GM23338 (cell line): ENCODE measurements at regions not wholly inside any gene's neighbourhood (a gene's known extent, or its start where the extent isn't known, plus 50 kb on each side); places are given as distances from the start of the nearest gene placed in this dataset.

Source experiments
- ATAC-seq: fragments of 200-7000 bp; cut with Tn5 transposase; 3 replicates; pipeline ENCODE4 v1.9.1; 2020
- DNase-seq: peaks from one replicate; pipeline ENCODE4 v3.0.0-alpha.2; 2015; ENCODE audit warnings: low spot score
- H2AFZ ChIP-seq: fragments of 200-600 bp; sonication (generic); 2 replicates; pipeline ENCODE4 v1.8.0; 2016; ENCODE audit warnings: antibody characterized with exemption, mild to moderate bottlenecking, moderate library complexity
- H3F3A ChIP-seq: fragments of 200-600 bp; sonication (generic); replicated peaks from 2 replicates; pipeline ENCODE4 v1.8.0; 2017; ENCODE audit warnings: antibody characterized with exemption, mixed run types, low read depth
- H3K27ac ChIP-seq: fragments of 200-600 bp; sonication (generic); 2 replicates; pipeline ENCODE4 v1.6.1; 2016; ENCODE audit warnings: low read depth
- H3K27me3 ChIP-seq: fragments of 200-600 bp; sonication (generic); 2 replicates; pipeline ENCODE4 v1.8.0; 2016; ENCODE audit warnings: mild to moderate bottlenecking, mixed run types, moderate library complexity; ENCODE audit not compliant: insufficient read depth
- H3K36me3 ChIP-seq: fragments of 200-600 bp; sonication (generic); 2 replicates; pipeline ENCODE4 v1.8.0; 2016; ENCODE audit warnings: mild to moderate bottlenecking; ENCODE audit not compliant: insufficient read depth
- H3K4me1 ChIP-seq: fragments of 200-600 bp; sonication (generic); 2 replicates; pipeline ENCODE4 v1.8.0; 2016; ENCODE audit warnings: mild to moderate bottlenecking, moderate library complexity; ENCODE audit not compliant: insufficient read depth
- H3K4me2 ChIP-seq: fragments of 200-600 bp; sonication (generic); 2 replicates; pipeline ENCODE4 v1.7.1; 2017; ENCODE audit warnings: mixed run types
- H3K4me3 ChIP-seq: fragments of 200-600 bp; sonication (generic); 2 replicates; pipeline ENCODE4 v1.6.1; 2016; ENCODE audit warnings: mixed run types
- H3K79me2 ChIP-seq: fragments of 200-600 bp; sonication (generic); replicated peaks from 2 replicates; pipeline ENCODE4 v1.8.0; 2017; ENCODE audit warnings: mild to moderate bottlenecking; ENCODE audit not compliant: insufficient read depth
- H3K9me2 ChIP-seq: fragments of 200-600 bp; sonication (generic); 2 replicates; pipeline ENCODE4 v1.8.0; 2017; ENCODE audit not compliant: insufficient read depth
- H4K20me1 ChIP-seq: fragments of 200-600 bp; sonication (generic); replicated peaks from 2 replicates; pipeline ENCODE4 v1.8.0; 2017; ENCODE audit warnings: mild to moderate bottlenecking; ENCODE audit not compliant: insufficient read depth
- H3K27ac Mint-ChIP-seq: 2 replicates; pipeline ENCODE4 v1.8.0; 2020; ENCODE audit warnings: inconsistent platforms, mild to moderate bottlenecking, moderate library complexity, mixed read lengths
- H3K27me3 Mint-ChIP-seq: 3 replicates; pipeline ENCODE4 v1.8.0; 2022; ENCODE audit warnings: low read depth, mild to moderate bottlenecking, moderate library complexity, mixed read lengths, inconsistent platforms; ENCODE audit not compliant: insufficient read depth, poor library complexity
- H3K36me3 Mint-ChIP-seq: 3 replicates; pipeline ENCODE4 v1.8.0; 2021; ENCODE audit warnings: low read depth, mild to moderate bottlenecking, inconsistent platforms, moderate library complexity, mixed read lengths
- H3K4me1 Mint-ChIP-seq: 3 replicates; pipeline ENCODE4 v1.8.0; 2020; ENCODE audit warnings: mild to moderate bottlenecking, inconsistent platforms, mixed read lengths
- H3K4me3 Mint-ChIP-seq: 3 replicates; pipeline ENCODE4 v1.8.0; 2021; ENCODE audit warnings: moderate library complexity, mild to moderate bottlenecking, inconsistent platforms, mixed read lengths
- H3K9me3 Mint-ChIP-seq: 3 replicates; pipeline ENCODE4 v1.8.0; 2020; ENCODE audit warnings: moderate library complexity, mild to moderate bottlenecking, inconsistent platforms, mixed read lengths
- CREB1 ChIP-seq: fragments of 250-450 bp; sonication (Bioruptor Pico); IDR thresholded peaks from 2 replicates; pipeline ENCODE4 v1.5.0; 2020; ENCODE audit warnings: low read depth, mild to moderate bottlenecking, moderate library complexity
- CTCF ChIP-seq, 2 experiments: fragments of 200-600 bp in 1 of 2; sonication (generic) in 1 of 2; conservative IDR thresholded peaks; 2 replicates each; pipeline versions ENCODE4 v1.5.1 to v1.6.1; 2016 to 2017; ENCODE audit warnings: antibody characterized with exemption in 2 of 2, low read depth in 2 of 2, mild to moderate bottlenecking in 2 of 2, moderate library complexity in 1 of 2
- ETS1 ChIP-seq: IDR thresholded peaks from 2 replicates; pipeline ENCODE4 v1.6.1; 2016; ENCODE audit warnings: antibody characterized with exemption
- EZH2 ChIP-seq: fragments of 200-600 bp; sonication (generic); IDR thresholded peaks from one replicate; pipeline ENCODE4 v1.8.0; 2017; ENCODE audit warnings: antibody characterized with exemption, mild to moderate bottlenecking, low read depth; ENCODE audit not compliant: unreplicated experiment
- EZH2phosphoT487 ChIP-seq: fragments of 200-600 bp; sonication (generic); IDR thresholded peaks from one replicate; pipeline ENCODE4 v1.8.1; 2018; ENCODE audit warnings: antibody characterized with exemption; ENCODE audit not compliant: unreplicated experiment
- JUNB ChIP-seq: IDR thresholded peaks from one replicate; pipeline ENCODE4 v1.6.1; 2016; ENCODE audit warnings: antibody characterized with exemption; ENCODE audit not compliant: unreplicated experiment
- NANOG ChIP-seq: IDR thresholded peaks from 2 replicates; pipeline ENCODE4 v1.6.1; 2016; ENCODE audit warnings: antibody characterized with exemption, borderline replicate concordance
- POLR2AphosphoS5 ChIP-seq: IDR thresholded peaks from 2 replicates; pipeline ENCODE4 v1.6.1; 2016; ENCODE audit warnings: antibody characterized with exemption, low read depth
- REST ChIP-seq: IDR thresholded peaks from one replicate; pipeline ENCODE4 v1.6.1; 2018; ENCODE audit warnings: antibody characterized with exemption; ENCODE audit not compliant: unreplicated experiment
- STAT1 ChIP-seq: IDR thresholded peaks from one replicate; pipeline ENCODE4 v1.6.1; 2016; ENCODE audit warnings: antibody characterized with exemption; ENCODE audit not compliant: unreplicated experiment
- ZNF114 ChIP-seq: fragments of 250-450 bp; sonication (Bioruptor Pico); IDR thresholded peaks from 2 replicates; pipeline ENCODE4 v1.5.0; 2020; ENCODE audit warnings: mild to moderate bottlenecking, moderate library complexity
- ZNF331 ChIP-seq: fragments of 250-450 bp; sonication (Bioruptor Pico); IDR thresholded peaks from 2 replicates; pipeline ENCODE4 v1.5.0; 2020; ENCODE audit warnings: low read depth, mild to moderate bottlenecking, moderate library complexity
- ZNF462 ChIP-seq: fragments of 250-450 bp; sonication (Bioruptor Pico); IDR thresholded peaks from 2 replicates; pipeline ENCODE4 v1.5.0; 2020; ENCODE audit warnings: mild to moderate bottlenecking, moderate library complexity

GRCh38 chr16:82518811-82519210, 108.0 kb upstream of the CDH13 start:
- TF ChIP-seq ZNF462 (CRISPR knock-in tag) (no peak), EZH2 (no peak), CREB1 (CRISPR knock-in tag) (no peak), ZNF331 (CRISPR knock-in tag) (no peak), CTCF (conservative IDR thresholded peaks at IDR 0.05; ENCODE audit: low read depth in 2 of 2) (no peak), ZNF114 (CRISPR knock-in tag) (no peak), POLR2AphosphoS5 (no peak), JUNB (no peak), EZH2phosphoT487 (no peak), ETS1 (no peak), NANOG (no peak), REST (no peak), STAT1 (no peak)
- H3K27ac Mint-ChIP-seq, result no peak overlapping the region
- DNase-seq, result no peak
- Histone ChIP-seq H4K20me1 (no peaks in the 10 kb centered on the region), H3K36me3 (no peaks in the 10 kb centered on the region), H3K79me2 (no peaks in the 10 kb centered on the region), H3K4me1 (0 out of 2 replicates have a peak, but pooled peaks cover 6% of the 10 kb centered on the region), H3K4me3 (no peak overlapping the region), H3K27ac (no peak overlapping the region), H3K9me2 (peaks cover 12% of the 10 kb centered on the region; the same call in 1 of the 2 replicates), H3K4me2 (no peak overlapping the region), H3F3A (no peaks in the 10 kb centered on the region), H3K27me3 (no peaks in the 10 kb centered on the region; the same call in 1 of the 2 replicates), H2AFZ (no peak overlapping the region)
- H3K4me3 Mint-ChIP-seq, result no peak overlapping the region
- H3K27me3 Mint-ChIP-seq, result peaks cover 13% of the 10 kb centered on the region
- peaks cover 3% of the 10 kb centered on the region for H3K4me1 Mint-ChIP-seq
- no peaks in the 10 kb centered on the region for H3K36me3 Mint-ChIP-seq
- peaks cover 6% of the 10 kb centered on the region for H3K9me3 Mint-ChIP-seq
- no peak for ATAC-seq
